GM21576 (cell line): ENCODE measurements at regions not wholly inside any gene's neighbourhood (a gene's known extent, or its start where the extent isn't known, plus 50 kb on each side); places are given as distances from the start of the nearest gene placed in this dataset.

Source experiments
- ATAC-seq: cut with Tn5 transposase; IDR thresholded peaks from one replicate; pipeline ENCODE4 v1.9.1; 2021; ENCODE audit warnings: mild to moderate bottlenecking, moderate library complexity; ENCODE audit not compliant: unreplicated experiment

DNA sequence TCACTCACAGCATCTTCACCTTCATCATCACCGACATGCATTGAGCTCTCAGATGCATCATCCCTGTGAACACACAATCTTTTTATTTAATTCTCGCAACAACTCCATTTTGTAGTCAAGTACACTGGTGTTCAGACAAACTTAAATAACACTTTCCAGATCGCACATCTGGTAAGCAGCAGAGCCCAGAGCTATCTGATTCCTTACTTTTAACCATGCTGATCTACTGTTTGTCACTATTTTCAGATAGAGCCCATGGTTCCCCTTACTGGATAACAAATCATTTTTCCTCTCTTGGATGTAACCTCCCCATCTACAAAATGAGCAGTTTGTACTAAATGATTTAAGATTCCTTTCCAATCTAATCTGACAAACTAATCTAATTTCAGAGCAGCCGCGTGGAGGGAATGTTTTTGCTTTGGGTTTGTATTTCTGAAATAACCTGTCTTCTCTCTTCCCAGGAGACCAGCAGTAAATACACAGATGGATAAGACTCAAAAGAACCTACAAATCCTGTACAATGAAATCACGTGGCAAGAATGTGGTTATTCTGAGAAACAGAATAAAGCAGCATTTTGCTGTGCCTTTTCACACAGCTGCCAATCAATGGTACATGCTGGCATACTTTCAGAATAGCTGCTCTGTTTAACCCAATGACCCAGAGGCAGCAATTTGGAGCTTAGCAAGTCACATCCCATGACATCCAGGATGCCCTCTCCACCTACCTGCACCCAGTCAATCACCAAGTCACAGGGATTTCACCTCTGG lies 72.9 kb upstream of the CCL2 start:
- no peak for ATAC-seq

DNA sequence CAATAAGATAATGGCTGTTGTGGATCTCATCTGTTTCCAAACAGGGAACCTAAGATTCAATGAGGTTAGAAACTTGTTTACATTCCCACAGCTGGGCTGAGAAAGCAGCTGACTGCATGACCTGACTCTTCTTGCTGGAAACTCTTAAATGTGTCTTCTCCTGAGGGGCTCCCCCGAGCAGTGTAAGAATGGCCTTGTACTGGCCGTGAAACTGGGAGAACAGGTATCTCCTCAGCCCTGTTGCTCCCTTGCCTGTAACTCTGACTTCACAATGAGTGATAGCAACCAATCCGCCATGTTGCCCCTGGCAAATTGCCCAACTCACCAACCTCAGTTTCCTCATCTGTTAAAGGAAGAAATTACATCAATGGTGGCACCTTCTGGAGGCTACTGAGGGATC lies 59.1 kb upstream of the CCL2 start:
- ATAC-seq: no peak

GRCh38 chr17:34198519-34198918 lies 56.6 kb upstream of the CCL2 start:
- no peak for ATAC-seq

- no peak for ATAC-seq
Observed at GRCh38 chr17:34199454-34199853, 55.6 kb upstream of the CCL2 start.

DNA sequence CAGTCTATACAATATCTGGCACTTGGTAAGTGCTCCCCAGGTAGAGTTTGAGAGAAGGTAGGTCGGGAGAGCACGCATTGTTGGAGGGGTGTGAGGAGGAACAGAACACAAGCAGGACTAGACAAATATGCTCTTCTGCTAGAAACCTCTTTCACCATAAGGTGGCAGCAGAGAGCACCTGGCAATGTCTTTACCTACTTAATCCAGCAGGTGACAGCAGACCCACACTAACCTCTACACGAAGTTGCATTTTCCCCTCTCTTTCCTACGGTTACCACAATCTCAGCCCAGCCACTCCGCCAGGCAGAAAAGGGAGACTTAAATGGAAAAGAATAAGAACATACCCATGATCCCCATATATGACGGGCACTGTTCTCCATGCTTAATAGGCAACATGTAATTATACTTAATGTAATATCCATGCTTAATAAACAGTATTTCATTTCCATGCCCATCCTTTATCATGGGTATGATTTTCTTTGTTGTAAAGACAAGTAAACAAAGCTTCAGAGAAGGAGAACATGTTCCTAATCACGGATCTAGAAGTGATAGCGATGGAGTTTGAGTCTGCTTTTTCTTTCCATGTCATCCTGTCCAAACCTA lies 55.1 kb upstream of the CCL2 start:
- no peak for ATAC-seq

DNA sequence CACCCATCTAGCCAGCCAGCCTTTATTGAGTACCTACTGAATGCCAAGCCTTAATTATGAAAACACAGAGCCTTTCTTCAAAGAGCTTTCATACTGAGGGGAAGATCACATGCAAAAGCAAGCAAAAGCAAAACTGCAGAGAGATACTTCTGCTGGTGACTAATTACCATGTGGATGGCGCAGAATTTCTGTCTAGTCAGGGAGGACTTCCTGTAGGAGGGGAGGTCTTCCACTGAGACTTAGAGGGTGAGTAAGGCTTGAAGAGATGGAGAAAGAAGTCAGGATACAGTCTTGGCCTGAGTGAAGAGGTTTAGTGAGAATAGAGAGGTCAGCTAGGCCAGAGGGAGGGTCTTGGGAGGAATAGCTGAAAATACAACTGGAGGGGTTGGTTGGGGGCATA lies 53.9 kb upstream of the CCL2 start:
- ATAC-seq: no peak

DNA sequence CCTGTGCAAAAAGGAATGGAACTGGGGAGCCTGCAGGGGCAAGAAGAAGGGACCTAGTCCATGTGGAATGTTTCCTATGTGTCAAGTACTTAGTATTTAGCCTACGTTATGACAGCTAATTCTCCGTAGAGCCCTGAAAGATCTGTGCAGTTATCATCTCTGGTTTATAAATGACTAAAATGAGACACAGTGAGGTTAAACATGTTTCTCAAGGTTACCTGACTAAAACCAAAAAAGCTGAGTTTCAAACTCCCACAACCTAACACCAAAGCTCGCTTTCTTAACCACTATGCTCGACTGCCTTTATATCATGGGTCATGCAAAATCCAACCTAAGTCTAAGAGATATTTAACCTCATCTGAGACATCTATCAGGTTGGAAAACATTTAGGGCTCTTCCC lies 53.3 kb upstream of the CCL2 start:
- no peak for ATAC-seq

- ATAC-seq: no peak
Observed at GRCh38 chr17:34203018-34203638, 52.0 kb upstream of the CCL2 start.

GRCh38 chr17:34204402-34204801 lies 50.7 kb upstream of the CCL2 start:
- ATAC-seq: no peak
